Endodermal cell (in vitro differentiated cells): ENCODE measurements at regions not wholly inside any gene's neighbourhood (a gene's known extent, or its start where the extent isn't known, plus 50 kb on each side); places are given as distances from the start of the nearest gene placed in this dataset.
"Not testable (repeated sequence)": the region's sequence is repeated elsewhere in the genome, so short reads cannot be mapped to it uniquely, and the experiment has no call there.

Experiments used
- DNase-seq: peaks from one replicate; pipeline ENCODE4 v3.0.0-alpha.2; 2017
- H3K27ac ChIP-seq: 2 replicates; pipeline ENCODE4 v1.5.1; 2013; ENCODE audit warnings: mild to moderate bottlenecking, low read depth, low read length, moderate library complexity
- H3K27me3 ChIP-seq: 2 replicates; pipeline ENCODE4 v1.6.1; 2013; ENCODE audit warnings: mild to moderate bottlenecking, low read length, moderate library complexity; ENCODE audit not compliant: insufficient read depth, control insufficient read depth, poor library complexity, severe bottlenecking
- H3K36me3 ChIP-seq: 2 replicates; pipeline ENCODE4 v1.7.0; 2013; ENCODE audit warnings: mild to moderate bottlenecking, low read length, moderate library complexity; ENCODE audit not compliant: control insufficient read depth, insufficient read depth
- H3K4me1 ChIP-seq: one replicate; pipeline ENCODE4 v1.7.0; 2013; ENCODE audit warnings: low read length; ENCODE audit not compliant: control insufficient read depth, insufficient read depth
- H3K4me3 ChIP-seq: 2 replicates; pipeline ENCODE4 v1.5.1; 2013; ENCODE audit warnings: mild to moderate bottlenecking, low read length, moderate library complexity
- H3K9ac ChIP-seq: 2 replicates; pipeline ENCODE4 v1.6.1; 2013; ENCODE audit warnings: mild to moderate bottlenecking, low read length, moderate library complexity; ENCODE audit not compliant: poor library complexity, severe bottlenecking; ENCODE audit errors: extremely low read depth
- H3K9me3 ChIP-seq: 2 replicates; pipeline ENCODE4 v1.6.1; 2013; ENCODE audit warnings: mild to moderate bottlenecking, low read length, moderate library complexity; ENCODE audit not compliant: control insufficient read depth
- H3K27ac Mint-ChIP-seq: 2 replicates; pipeline ENCODE4 v1.8.0; 2020; ENCODE audit warnings: mixed read lengths
- H3K27me3 Mint-ChIP-seq: 2 replicates; pipeline ENCODE4 v1.8.0; 2021; ENCODE audit warnings: mild to moderate bottlenecking, mixed read lengths; ENCODE audit not compliant: insufficient read depth
- H3K36me3 Mint-ChIP-seq: 2 replicates; pipeline ENCODE4 v1.8.0; 2020; ENCODE audit warnings: low read depth, mixed read lengths
- H3K4me1 Mint-ChIP-seq: 2 replicates; pipeline ENCODE4 v1.8.0; 2020; ENCODE audit warnings: mixed read lengths
- H3K4me3 Mint-ChIP-seq: 2 replicates; pipeline ENCODE4 v1.8.0; 2020; ENCODE audit warnings: mild to moderate bottlenecking, moderate library complexity, mixed read lengths
- H3K9me3 Mint-ChIP-seq: 2 replicates; pipeline ENCODE4 v1.8.0; 2020; ENCODE audit warnings: mild to moderate bottlenecking, mixed read lengths
- WGBS, 2 experiments: methylation state at CpG; one replicate each; pipeline versions ENCODE4 v1.1.5 to v1.1.7; 2013; ENCODE audit warnings: missing lambda C conversion rate in 2 of 2, mixed read lengths in 1 of 2; ENCODE audit not compliant: insufficient coverage in 1 of 2, insufficient read length in 1 of 2; 5-methylcytosine and 5-hydroxymethylcytosine counted together
- TF ChIP-seq, protein P1 (sequence below): fragments of 200-600 bp; sonication (generic); conservative IDR thresholded peaks from 2 replicates; pipeline ENCODE4 v1.5.0; 2021; ENCODE audit warnings: antibody characterized with exemption, mild to moderate bottlenecking

DNA sequence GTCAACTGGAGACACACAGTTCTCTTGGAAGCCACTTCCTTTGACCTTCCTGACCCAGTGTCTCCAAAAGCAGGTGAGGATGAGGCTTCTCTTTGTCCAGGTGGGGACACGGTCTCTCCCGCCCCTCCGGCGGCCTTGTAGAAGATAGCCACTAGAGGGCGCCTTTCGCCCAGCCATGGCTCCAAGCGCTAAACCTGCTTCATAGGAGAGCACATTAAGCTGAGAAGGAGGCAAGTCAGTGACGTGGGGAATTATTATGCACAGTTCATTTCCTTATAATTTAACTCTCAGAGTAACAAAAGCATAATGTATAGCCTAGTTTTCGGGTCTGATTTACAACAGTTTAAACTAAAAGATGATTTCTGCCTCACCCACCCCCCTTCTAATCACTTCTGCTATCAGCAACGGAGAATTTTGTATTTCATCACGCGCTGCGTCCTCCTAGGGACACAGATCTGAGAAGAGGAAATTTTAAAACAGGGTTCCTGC lies 208.7 kb downstream of the ICOS start:
- peak; percentile 94 for DNase-seq
- no peak overlapping the region for H3K4me3 ChIP-seq
- Mint-ChIP-seq H3K4me3 (peak overlapping the region; percentile 34), H3K4me1 (peaks cover 30% of the 10 kb centered on the region), H3K27me3 (no peaks in the 10 kb centered on the region), H3K9me3 (no peaks in the 10 kb centered on the region), H3K36me3 (no peaks in the 10 kb centered on the region), H3K27ac (no peak overlapping the region)
- H3K4me1 ChIP-seq, result peaks cover 10% of the 10 kb centered on the region
- no peaks in the 10 kb centered on the region for H3K27me3 ChIP-seq
- TF ChIP-seq, protein P1, sequence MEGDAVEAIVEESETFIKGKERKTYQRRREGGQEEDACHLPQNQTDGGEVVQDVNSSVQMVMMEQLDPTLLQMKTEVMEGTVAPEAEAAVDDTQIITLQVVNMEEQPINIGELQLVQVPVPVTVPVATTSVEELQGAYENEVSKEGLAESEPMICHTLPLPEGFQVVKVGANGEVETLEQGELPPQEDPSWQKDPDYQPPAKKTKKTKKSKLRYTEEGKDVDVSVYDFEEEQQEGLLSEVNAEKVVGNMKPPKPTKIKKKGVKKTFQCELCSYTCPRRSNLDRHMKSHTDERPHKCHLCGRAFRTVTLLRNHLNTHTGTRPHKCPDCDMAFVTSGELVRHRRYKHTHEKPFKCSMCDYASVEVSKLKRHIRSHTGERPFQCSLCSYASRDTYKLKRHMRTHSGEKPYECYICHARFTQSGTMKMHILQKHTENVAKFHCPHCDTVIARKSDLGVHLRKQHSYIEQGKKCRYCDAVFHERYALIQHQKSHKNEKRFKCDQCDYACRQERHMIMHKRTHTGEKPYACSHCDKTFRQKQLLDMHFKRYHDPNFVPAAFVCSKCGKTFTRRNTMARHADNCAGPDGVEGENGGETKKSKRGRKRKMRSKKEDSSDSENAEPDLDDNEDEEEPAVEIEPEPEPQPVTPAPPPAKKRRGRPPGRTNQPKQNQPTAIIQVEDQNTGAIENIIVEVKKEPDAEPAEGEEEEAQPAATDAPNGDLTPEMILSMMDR, result peak; percentile 99
- H3K9ac ChIP-seq, result no peak overlapping the region
- no peaks in the 10 kb centered on the region for H3K9me3 ChIP-seq
- WGBS, 2 experiments, result 29 to 46% methylated on average over 8 to 13 of the region's 13 CpGs
- no peaks in the 10 kb centered on the region for H3K36me3 ChIP-seq
- no peak overlapping the region for H3K27ac ChIP-seq

- H3K9me3 ChIP-seq, result no peaks in the 10 kb centered on the region
- Mint-ChIP-seq H3K27me3 (no peaks in the 10 kb centered on the region), H3K4me3 (peak overlapping the region; percentile 34), H3K9me3 (no peaks in the 10 kb centered on the region), H3K36me3 (no peaks in the 10 kb centered on the region), H3K4me1 (peaks cover 26% of the 10 kb centered on the region), H3K27ac (no peak overlapping the region)
- H3K27me3 ChIP-seq, result no peaks in the 10 kb centered on the region
- no peak overlapping the region for H3K27ac ChIP-seq
- no peaks in the 10 kb centered on the region for H3K36me3 ChIP-seq
- H3K4me1 ChIP-seq, result peaks cover 10% of the 10 kb centered on the region
- peak; percentile 63 for DNase-seq
- no peak overlapping the region for H3K9ac ChIP-seq
- 39 to 46% methylated on average over 6 to 8 of the region's 8 CpGs for WGBS, 2 experiments
- H3K4me3 ChIP-seq, result no peak overlapping the region
- TF ChIP-seq, protein P1, result no peak
Measured at GRCh38 chr2:204145791-204146190, 209.2 kb downstream of the ICOS start.

GRCh38 chr2:204147040-204147439 lies 210.5 kb downstream of the ICOS start:
- not testable (repeated sequence) for H3K9ac ChIP-seq, H3K9me3 ChIP-seq, DNase-seq, H3K4me3 Mint-ChIP-seq, H3K36me3 ChIP-seq, H3K4me3 ChIP-seq, H3K27me3 Mint-ChIP-seq, H3K36me3 Mint-ChIP-seq, H3K27me3 ChIP-seq, H3K9me3 Mint-ChIP-seq, H3K27ac ChIP-seq, H3K27ac Mint-ChIP-seq
- peaks cover 14% of the 10 kb centered on the region for H3K4me1 ChIP-seq
- WGBS, 2 experiments, result 71 to 95% methylated on average over 2 of the region's 2 CpGs
- peaks cover 29% of the 10 kb centered on the region for H3K4me1 Mint-ChIP-seq

GRCh38 chr2:204150721-204151120 lies 214.2 kb downstream of the ICOS start:
- H3K4me1 ChIP-seq, result peaks cover 10% of the 10 kb centered on the region
- no peak overlapping the region for H3K4me3 ChIP-seq
- Mint-ChIP-seq H3K36me3 (no peaks in the 10 kb centered on the region), H3K9me3 (no peaks in the 10 kb centered on the region), H3K27me3 (no peaks in the 10 kb centered on the region), H3K27ac (no peak overlapping the region), H3K4me3 (no peak overlapping the region), H3K4me1 (peaks cover 9% of the 10 kb centered on the region)
- no peaks in the 10 kb centered on the region for H3K27me3 ChIP-seq
- H3K9me3 ChIP-seq, result no peaks in the 10 kb centered on the region
- H3K9ac ChIP-seq, result no peak overlapping the region
- TF ChIP-seq, protein P1, result no peak
- WGBS, 2 experiments, result 88% methylated on average over 3 to 7 of the region's 7 CpGs
- H3K36me3 ChIP-seq, result no peaks in the 10 kb centered on the region
- no peak overlapping the region for H3K27ac ChIP-seq
- DNase-seq, result peak; percentile 59
